MM.1S (cell line): ENCODE measurements at regions not wholly inside any gene's neighbourhood (a gene's known extent, or its start where the extent isn't known, plus 50 kb on each side); places are given as distances from the start of the nearest gene placed in this dataset.
"Not testable (repeated sequence)": the region's sequence is repeated elsewhere in the genome, so short reads cannot be mapped to it uniquely, and the experiment has no call there.

Experiments
- DNase-seq: peaks from one replicate; pipeline ENCODE4 v3.0.0-alpha.2; 2015
- H2AFZ ChIP-seq: fragments of 300-600 bp; sonication (generic); 2 replicates; pipeline ENCODE4 v1.6.0; 2016; ENCODE audit warnings: antibody characterized with exemption, low read length
- H3F3A ChIP-seq: fragments of 300-600 bp; sonication (generic); 2 replicates; pipeline ENCODE4 v1.6.1; 2016; ENCODE audit warnings: mild to moderate bottlenecking, antibody characterized with exemption, low read length, moderate library complexity, mixed read lengths; ENCODE audit not compliant: insufficient read depth
- H3K27ac ChIP-seq: fragments of 300-600 bp; sonication (generic); 2 replicates; pipeline ENCODE4 v1.5.1; 2016; ENCODE audit warnings: mild to moderate bottlenecking, low read length
- H3K27me3 ChIP-seq: fragments of 300-600 bp; sonication (generic); replicated peaks from 2 replicates; pipeline ENCODE4 v1.6.0; 2016; ENCODE audit warnings: low read length; ENCODE audit not compliant: insufficient read depth
- H3K36me3 ChIP-seq: fragments of 300-600 bp; sonication (generic); replicated peaks from 2 replicates; pipeline ENCODE4 v1.6.1; 2016; ENCODE audit warnings: mild to moderate bottlenecking, low read length, mixed read lengths; ENCODE audit not compliant: insufficient read depth
- H3K4me1 ChIP-seq: fragments of 300-600 bp; sonication (generic); 2 replicates; pipeline ENCODE4 v1.6.1; 2016; ENCODE audit warnings: low read length, mixed read lengths
- H3K4me2 ChIP-seq: fragments of 300-600 bp; sonication (generic); 2 replicates; pipeline ENCODE4 v1.6.0; 2016; ENCODE audit warnings: low read depth, low read length
- H3K4me3 ChIP-seq: fragments of 300-600 bp; sonication (generic); 2 replicates; pipeline ENCODE4 v1.5.1; 2016; ENCODE audit warnings: low read length, mixed read lengths
- H3K79me2 ChIP-seq: fragments of 300-600 bp; sonication (generic); 2 replicates; pipeline ENCODE4 v1.6.1; 2016; ENCODE audit warnings: mixed run types, low read length, mixed read lengths
- H3K9ac ChIP-seq: fragments of 300-600 bp; sonication (generic); 2 replicates; pipeline ENCODE4 v1.6.1; 2016; ENCODE audit warnings: low read length, mixed read lengths
- H3K9me2 ChIP-seq: fragments of 300-600 bp; sonication (generic); replicated peaks from 2 replicates; pipeline ENCODE4 v1.6.1; 2016; ENCODE audit warnings: mild to moderate bottlenecking, low read length, mixed read lengths; ENCODE audit not compliant: insufficient read depth
- H3K9me3 ChIP-seq: fragments of 300-600 bp; sonication (generic); replicated peaks from 2 replicates; pipeline ENCODE4 v1.6.1; 2016; ENCODE audit warnings: mild to moderate bottlenecking, low read length, mixed read lengths; ENCODE audit not compliant: insufficient read depth
- H4K20me1 ChIP-seq: fragments of 300-600 bp; sonication (generic); 2 replicates; pipeline ENCODE4 v1.6.1; 2016; ENCODE audit warnings: mild to moderate bottlenecking, low read length, moderate library complexity, mixed read lengths; ENCODE audit not compliant: insufficient read depth
- EZH2 ChIP-seq: fragments of 300-600 bp; sonication (generic); optimal IDR thresholded peaks from 2 replicates; pipeline ENCODE3; 2017; ENCODE audit warnings: low read depth, mild to moderate bottlenecking, antibody characterized with exemption, low read length, mixed read lengths
- EZH2phosphoT487 ChIP-seq: fragments of 300-600 bp; sonication (generic); IDR thresholded peaks from 2 replicates; pipeline ENCODE4 v1.6.1; 2018; ENCODE audit warnings: antibody characterized with exemption, low read length
- TF ChIP-seq, protein P1 (sequence below): fragments of 300-600 bp; sonication (generic); IDR thresholded peaks from 2 replicates; pipeline ENCODE4 v1.5.1; 2016; ENCODE audit warnings: antibody characterized with exemption, low read length, mixed read lengths

DNA sequence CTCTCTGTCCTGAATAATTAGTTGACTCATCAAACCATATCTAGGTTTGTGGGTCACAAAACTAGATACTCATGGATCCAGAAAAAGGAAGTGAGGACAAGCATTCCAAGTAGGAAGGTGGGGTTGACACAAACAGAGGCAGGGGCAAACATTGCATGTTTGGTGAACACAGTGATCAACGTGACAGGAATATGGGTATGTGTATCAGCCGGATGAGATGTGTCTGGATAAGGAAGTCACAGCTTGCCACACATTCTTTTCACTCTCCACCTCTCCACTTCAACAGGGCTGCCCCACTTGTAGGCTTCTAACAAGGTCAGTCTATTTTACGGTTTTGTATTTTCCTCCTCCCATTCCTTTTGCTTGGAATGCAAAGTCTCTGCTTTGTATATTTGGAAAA lies 319.0 kb downstream of the CYRIA start:
- H3K9ac ChIP-seq: no peak overlapping the region
- H3F3A ChIP-seq: no peaks in the 10 kb centered on the region
- no peaks in the 10 kb centered on the region for H3K79me2 ChIP-seq
- H4K20me1 ChIP-seq: no peaks in the 10 kb centered on the region
- no peaks in the 10 kb centered on the region for H3K9me3 ChIP-seq
- H3K4me3 ChIP-seq: no peak overlapping the region
- DNase-seq: no peak
- H3K27ac ChIP-seq: no peak overlapping the region
- TF ChIP-seq EZH2phosphoT487: no peak
- no peak overlapping the region for H2AFZ ChIP-seq
- H3K27me3 ChIP-seq: no peaks in the 10 kb centered on the region
- no peaks in the 10 kb centered on the region for H3K9me2 ChIP-seq
- H3K36me3 ChIP-seq: no peaks in the 10 kb centered on the region
- no peak overlapping the region for H3K4me2 ChIP-seq
- H3K4me1 ChIP-seq: no peaks in the 10 kb centered on the region

DNA sequence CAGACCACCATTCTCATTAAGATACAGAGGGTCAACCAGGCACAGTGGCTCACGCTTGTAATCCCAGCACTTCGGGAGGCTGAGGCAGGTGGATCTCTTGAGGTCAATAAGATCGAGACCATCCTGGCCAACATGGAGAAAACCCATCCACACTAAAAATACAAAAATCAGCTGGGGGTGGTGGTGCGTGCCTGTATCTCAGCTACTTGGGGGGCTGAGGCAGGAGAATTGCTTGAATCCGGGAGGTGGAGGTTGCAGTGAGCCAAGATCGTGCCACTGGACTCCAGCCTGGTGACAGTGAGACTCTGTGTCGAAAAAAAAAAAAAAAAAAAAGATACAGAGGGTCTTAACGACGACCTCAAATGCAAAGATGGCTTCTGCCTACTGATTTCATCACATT lies 320.4 kb downstream of the CYRIA start:
- H3K9ac ChIP-seq, H3K79me2 ChIP-seq, H3K9me2 ChIP-seq, H3K4me3 ChIP-seq, DNase-seq, H3K36me3 ChIP-seq, H3K27me3 ChIP-seq, H3K9me3 ChIP-seq, H3K4me2 ChIP-seq, H2AFZ ChIP-seq, H3K27ac ChIP-seq, H3K4me1 ChIP-seq, H4K20me1 ChIP-seq, H3F3A ChIP-seq: not testable (repeated sequence)

DNA sequence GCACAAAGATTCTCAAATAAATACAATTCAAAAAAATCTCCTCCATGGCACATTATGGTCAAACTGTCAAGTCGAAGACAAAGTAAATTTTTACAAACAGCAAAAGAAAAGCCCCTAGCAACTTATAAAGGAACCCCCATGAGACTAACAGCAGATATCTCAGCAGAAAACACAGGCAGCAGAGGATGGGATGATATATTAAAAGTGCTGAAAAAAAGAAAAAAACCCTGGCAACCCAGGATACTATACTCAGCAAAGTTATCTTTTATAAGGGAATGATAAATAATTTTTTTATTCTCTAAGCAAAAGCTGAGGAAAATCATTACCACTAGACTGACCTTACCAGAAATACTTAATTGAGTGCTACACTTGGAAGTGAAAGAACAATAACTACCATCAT lies 326.4 kb downstream of the CYRIA start:
- Histone ChIP-seq H3K9me2 (no peaks in the 10 kb centered on the region), H3K9ac (no peak overlapping the region), H3K27ac (no peak overlapping the region), H3K4me3 (no peak overlapping the region), H3K9me3 (no peaks in the 10 kb centered on the region), H3K27me3 (no peaks in the 10 kb centered on the region), H3K4me2 (no peak overlapping the region), H3K79me2 (no peaks in the 10 kb centered on the region), H4K20me1 (no peaks in the 10 kb centered on the region), H3K36me3 (no peaks in the 10 kb centered on the region), H2AFZ (no peak overlapping the region), H3F3A (no peaks in the 10 kb centered on the region), H3K4me1 (no peaks in the 10 kb centered on the region)
- no peak for TF ChIP-seq EZH2
- TF ChIP-seq, protein P1, sequence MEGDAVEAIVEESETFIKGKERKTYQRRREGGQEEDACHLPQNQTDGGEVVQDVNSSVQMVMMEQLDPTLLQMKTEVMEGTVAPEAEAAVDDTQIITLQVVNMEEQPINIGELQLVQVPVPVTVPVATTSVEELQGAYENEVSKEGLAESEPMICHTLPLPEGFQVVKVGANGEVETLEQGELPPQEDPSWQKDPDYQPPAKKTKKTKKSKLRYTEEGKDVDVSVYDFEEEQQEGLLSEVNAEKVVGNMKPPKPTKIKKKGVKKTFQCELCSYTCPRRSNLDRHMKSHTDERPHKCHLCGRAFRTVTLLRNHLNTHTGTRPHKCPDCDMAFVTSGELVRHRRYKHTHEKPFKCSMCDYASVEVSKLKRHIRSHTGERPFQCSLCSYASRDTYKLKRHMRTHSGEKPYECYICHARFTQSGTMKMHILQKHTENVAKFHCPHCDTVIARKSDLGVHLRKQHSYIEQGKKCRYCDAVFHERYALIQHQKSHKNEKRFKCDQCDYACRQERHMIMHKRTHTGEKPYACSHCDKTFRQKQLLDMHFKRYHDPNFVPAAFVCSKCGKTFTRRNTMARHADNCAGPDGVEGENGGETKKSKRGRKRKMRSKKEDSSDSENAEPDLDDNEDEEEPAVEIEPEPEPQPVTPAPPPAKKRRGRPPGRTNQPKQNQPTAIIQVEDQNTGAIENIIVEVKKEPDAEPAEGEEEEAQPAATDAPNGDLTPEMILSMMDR: no peak
- no peak for TF ChIP-seq EZH2phosphoT487
- no peak for DNase-seq

DNA sequence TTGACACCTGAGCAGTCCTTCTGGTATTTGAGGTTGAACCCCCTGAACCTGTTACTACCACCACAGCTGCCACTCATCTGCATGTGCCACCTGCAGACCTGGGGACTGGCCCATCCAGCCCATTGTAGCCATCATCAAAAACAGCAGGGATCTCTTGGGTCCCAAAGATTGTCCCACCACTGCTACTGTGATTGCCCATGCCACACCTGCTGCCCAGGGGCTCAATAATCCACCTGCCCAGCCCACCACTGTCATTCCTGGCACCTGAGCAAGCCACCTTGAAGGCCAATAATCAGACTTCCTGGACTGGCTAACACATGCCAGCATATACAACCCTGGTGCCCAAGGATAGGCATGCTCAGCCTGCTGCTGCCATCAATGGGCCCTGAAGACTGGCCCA lies 327.6 kb downstream of the CYRIA start:
- Histone ChIP-seq H3K9me2 (no peaks in the 10 kb centered on the region), H3K36me3 (no peaks in the 10 kb centered on the region), H2AFZ (no peak overlapping the region), H4K20me1 (no peaks in the 10 kb centered on the region), H3K4me3 (no peak overlapping the region), H3K4me1 (no peaks in the 10 kb centered on the region), H3F3A (no peaks in the 10 kb centered on the region), H3K4me2 (no peak overlapping the region), H3K79me2 (no peaks in the 10 kb centered on the region), H3K27me3 (no peaks in the 10 kb centered on the region), H3K27ac (no peak overlapping the region), H3K9me3 (no peaks in the 10 kb centered on the region), H3K9ac (no peak overlapping the region)
- TF ChIP-seq EZH2 (no peak), EZH2phosphoT487 (no peak)
- TF ChIP-seq, protein P1: no peak
- DNase-seq: no peak
